ENCODE measurements at regions not wholly inside any gene's neighbourhood (a gene's known extent, or its start where the extent isn't known, plus 50 kb on each side); places are given as distances from the start of the nearest gene placed in this dataset.

DNA sequence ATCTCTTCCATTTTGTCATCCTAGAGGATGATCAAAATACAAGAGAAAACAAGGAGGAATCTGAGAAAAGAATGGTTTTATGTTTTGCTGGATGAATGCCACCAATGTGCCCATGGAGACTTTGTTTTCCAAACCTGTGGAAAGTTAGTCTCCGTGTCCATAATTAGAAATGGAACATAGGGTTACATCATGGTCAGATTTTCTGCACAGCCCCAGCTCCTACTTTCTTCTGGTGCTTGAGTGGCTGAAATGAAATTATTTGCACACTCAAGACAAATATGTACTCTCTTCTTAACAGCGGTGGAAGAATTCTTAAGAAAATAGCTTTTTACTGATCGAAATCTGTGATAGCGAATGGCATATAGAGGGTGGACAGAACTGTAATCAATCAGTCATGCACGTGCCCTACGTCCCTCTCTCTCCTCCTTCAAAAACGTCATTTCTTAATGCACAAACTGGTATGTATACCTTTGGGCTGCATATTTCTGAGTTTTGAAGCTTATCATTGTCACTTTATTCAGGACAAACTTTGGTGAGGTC, 825.2 kb downstream of the AACS start:
- DNase-seq (ENCODE audit: low read depth in 2 of 2) = no peak
- TF ChIP-seq, protein P1, sequence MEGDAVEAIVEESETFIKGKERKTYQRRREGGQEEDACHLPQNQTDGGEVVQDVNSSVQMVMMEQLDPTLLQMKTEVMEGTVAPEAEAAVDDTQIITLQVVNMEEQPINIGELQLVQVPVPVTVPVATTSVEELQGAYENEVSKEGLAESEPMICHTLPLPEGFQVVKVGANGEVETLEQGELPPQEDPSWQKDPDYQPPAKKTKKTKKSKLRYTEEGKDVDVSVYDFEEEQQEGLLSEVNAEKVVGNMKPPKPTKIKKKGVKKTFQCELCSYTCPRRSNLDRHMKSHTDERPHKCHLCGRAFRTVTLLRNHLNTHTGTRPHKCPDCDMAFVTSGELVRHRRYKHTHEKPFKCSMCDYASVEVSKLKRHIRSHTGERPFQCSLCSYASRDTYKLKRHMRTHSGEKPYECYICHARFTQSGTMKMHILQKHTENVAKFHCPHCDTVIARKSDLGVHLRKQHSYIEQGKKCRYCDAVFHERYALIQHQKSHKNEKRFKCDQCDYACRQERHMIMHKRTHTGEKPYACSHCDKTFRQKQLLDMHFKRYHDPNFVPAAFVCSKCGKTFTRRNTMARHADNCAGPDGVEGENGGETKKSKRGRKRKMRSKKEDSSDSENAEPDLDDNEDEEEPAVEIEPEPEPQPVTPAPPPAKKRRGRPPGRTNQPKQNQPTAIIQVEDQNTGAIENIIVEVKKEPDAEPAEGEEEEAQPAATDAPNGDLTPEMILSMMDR (IDR thresholded peaks at IDR 0.05; ENCODE audit: low read depth, low read length) = no peak
- no peak overlapping the region for H3K4me3 ChIP-seq (replicated peaks in 1 of 2; ENCODE audit: low read depth in 2 of 2, low read length in 2 of 2)

DNA sequence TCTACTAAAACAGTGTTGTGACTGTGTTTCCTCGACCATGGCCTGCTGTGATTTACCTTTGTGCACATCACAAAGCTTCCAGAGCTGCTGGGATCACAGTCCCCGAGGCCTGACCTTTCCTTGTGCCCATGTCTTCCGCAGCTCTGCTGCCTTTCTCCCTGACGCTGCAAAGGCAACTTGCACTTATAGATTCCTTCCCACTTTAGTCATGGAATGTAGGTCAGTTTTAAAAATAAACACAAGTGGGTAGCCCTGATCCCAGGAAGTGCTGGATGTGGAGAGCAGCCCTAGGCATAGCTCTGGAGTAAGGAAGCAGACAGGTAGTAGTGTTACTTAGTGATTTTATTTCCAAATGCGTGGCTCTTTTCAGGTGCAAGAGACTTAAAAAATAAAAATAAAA, 825.7 kb downstream of the AACS start:
- DNase-seq (ENCODE audit: low read depth in 2 of 2) = no peak
- TF ChIP-seq, protein P1 (IDR thresholded peaks at IDR 0.05; ENCODE audit: low read depth, low read length) = no peak
- H3K4me3 ChIP-seq (replicated peaks in 1 of 2; ENCODE audit: low read depth in 2 of 2, low read length in 2 of 2) = no peak overlapping the region

DNA sequence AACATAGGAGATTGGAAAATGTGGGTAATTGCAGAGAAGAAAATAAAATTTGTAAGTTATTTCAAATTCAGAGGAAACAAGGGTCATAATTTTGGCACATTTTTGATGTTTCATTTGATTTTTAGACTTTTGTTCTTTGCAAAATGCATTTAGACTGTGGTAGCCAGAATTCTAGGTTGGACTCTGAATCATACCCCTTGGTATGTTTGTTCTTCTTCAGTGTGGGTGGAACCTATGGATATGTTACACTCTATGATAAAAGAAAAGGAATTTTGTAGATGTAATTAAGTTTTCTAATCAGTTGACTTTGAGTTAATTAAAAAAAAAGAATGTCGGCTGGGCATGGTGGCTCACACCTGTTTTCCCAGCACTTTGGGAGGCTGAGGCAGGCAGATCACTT, 827.0 kb downstream of the AACS start:
- DNase-seq (ENCODE audit: low read depth in 2 of 2) = no peak
- TF ChIP-seq, protein P1 (IDR thresholded peaks at IDR 0.05; ENCODE audit: low read depth, low read length) = no peak

DNA sequence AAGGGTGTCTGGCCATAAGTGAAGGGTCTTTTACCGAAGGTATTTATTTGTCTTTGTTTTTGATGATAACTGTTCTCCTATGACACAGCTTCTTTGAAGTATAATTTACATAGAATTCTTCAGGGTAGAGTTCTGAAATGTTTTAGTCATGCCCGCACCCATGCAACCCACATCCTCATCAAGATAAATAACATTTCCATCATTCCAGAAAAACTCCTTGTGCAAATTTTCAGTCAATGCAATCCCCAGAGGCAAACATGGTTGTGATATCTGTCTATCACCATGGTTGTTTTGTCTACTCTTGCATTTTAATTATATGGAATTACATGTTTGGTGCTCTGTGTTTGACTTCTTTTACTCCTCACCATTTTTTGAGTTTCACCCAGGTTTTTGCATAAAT, 837.8 kb downstream of the AACS start:
- no peak for DNase-seq (ENCODE audit: low read depth in 2 of 2)
- H3K4me3 ChIP-seq (replicated peaks in 1 of 2; ENCODE audit: low read depth in 2 of 2, low read length in 2 of 2) = no peak overlapping the region
- TF ChIP-seq, protein P1 (IDR thresholded peaks at IDR 0.05; ENCODE audit: low read depth, low read length) = no peak

More for the DNA sequence above, 827.0 kb downstream of the AACS start:
- no peak overlapping the region for H3K4me3 ChIP-seq (replicated peaks in 1 of 2; ENCODE audit: low read depth in 2 of 2, low read length in 2 of 2)

DNA sequence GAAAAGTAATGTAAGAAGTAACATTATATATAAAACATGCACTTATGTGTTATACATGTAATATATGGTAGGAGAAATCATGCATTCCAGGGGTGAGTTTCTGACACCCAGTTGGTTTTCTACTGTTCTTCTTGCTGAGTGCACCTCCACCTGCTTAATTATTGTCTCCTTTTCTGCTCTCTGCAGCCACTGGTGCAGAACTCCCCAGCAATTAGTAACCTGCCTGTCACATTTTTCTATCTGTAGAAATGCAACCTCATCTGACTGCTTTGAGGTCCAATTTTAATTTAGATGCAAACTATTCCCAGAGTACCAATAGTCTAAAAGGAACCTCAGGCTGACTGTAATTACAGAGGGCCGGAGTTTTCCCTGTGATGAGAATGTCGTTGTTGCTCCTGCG, 842.1 kb downstream of the AACS start:
- no peak overlapping the region for H3K4me3 ChIP-seq (replicated peaks in 1 of 2; ENCODE audit: low read depth in 2 of 2, low read length in 2 of 2)
- no peak for DNase-seq (ENCODE audit: low read depth in 2 of 2)
- TF ChIP-seq, protein P1 (IDR thresholded peaks at IDR 0.05; ENCODE audit: low read depth, low read length) = no peak

DNA sequence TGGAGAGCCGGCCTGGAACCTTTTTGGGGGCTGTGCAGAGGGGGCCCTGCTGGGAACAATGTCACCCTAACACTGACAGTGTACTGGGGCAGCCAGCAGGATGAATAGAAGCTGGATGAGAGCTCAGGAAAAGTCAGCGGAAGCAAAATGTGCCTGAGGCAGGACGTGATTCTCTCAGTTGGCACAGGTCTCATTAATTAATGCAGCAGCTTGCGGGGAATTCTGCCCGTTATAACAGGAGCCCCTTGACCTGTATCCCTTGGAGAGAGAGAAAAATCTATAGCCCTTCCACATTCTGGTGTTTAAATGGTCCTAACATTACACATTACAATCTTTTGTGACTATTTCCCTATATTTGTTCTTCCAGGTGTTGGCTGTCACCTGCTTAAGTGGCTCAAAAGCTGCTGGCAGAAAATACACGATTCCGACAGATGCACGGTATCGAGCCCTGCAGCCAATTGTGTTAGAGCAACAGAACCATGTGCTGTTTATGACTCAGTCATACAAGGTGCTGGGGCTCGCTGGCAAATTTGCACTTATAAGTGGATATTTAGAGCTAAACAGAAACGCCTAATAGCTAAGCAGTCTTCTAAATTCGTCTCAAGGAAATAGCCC, 854.7 kb downstream of the AACS start:
- DNase-seq (ENCODE audit: low read depth in 2 of 2) = no peak
- TF ChIP-seq, protein P1 (IDR thresholded peaks at IDR 0.05; ENCODE audit: low read depth, low read length) = no peak
- no peak overlapping the region for H3K4me3 ChIP-seq (replicated peaks in 1 of 2; ENCODE audit: low read depth in 2 of 2, low read length in 2 of 2)

DNA sequence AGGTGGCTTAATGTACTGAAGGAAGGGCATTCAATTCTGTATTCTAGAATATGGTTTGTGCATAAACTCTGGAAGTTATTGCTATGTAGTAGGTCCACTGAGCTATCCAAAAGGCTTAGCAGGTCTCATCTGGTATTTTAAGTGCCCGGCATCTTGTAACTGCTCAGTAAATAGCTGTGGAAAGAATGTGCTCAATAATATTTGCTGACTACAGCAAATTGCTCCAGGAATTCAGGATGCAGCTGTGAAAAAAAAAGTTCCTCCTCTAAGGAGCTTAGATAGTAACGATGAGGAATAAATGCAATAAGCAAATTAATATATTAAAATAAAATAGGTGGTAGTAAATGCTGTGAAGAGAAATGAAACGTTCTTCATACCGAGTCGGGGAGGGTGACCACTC, 857.1 kb downstream of the AACS start:
- no peak overlapping the region for H3K4me3 ChIP-seq (replicated peaks in 1 of 2; ENCODE audit: low read depth in 2 of 2, low read length in 2 of 2)
- TF ChIP-seq, protein P1 (IDR thresholded peaks at IDR 0.05; ENCODE audit: low read depth, low read length) = no peak
- DNase-seq (ENCODE audit: low read depth in 2 of 2) = no peak

All from cardiac fibroblast (primary cell).